PC-3 (cell line): ENCODE measurements at regions not wholly inside any gene's neighbourhood (a gene's known extent, or its start where the extent isn't known, plus 50 kb on each side); places are given as distances from the start of the nearest gene placed in this dataset.

Experiments used
- EZH2 ChIP-seq: fragments of 300-600 bp; sonication (generic); IDR thresholded peaks from one replicate; pipeline ENCODE4 v1.6.1; 2017; ENCODE audit warnings: antibody characterized with exemption, mild to moderate bottlenecking, low read length; ENCODE audit not compliant: unreplicated experiment
- EZH2phosphoT487 ChIP-seq: fragments of 300-600 bp; sonication (generic); IDR thresholded peaks from 2 replicates; pipeline ENCODE4 v1.6.1; 2018; ENCODE audit warnings: mild to moderate bottlenecking, antibody characterized with exemption, low read length, borderline replicate concordance
- TF ChIP-seq, protein P1 (sequence below): fragments of 300-600 bp; sonication (generic); conservative IDR thresholded peaks from 2 replicates; pipeline ENCODE4 v1.5.1; 2017; ENCODE audit warnings: antibody characterized with exemption, low read depth, mild to moderate bottlenecking, low read length

DNA sequence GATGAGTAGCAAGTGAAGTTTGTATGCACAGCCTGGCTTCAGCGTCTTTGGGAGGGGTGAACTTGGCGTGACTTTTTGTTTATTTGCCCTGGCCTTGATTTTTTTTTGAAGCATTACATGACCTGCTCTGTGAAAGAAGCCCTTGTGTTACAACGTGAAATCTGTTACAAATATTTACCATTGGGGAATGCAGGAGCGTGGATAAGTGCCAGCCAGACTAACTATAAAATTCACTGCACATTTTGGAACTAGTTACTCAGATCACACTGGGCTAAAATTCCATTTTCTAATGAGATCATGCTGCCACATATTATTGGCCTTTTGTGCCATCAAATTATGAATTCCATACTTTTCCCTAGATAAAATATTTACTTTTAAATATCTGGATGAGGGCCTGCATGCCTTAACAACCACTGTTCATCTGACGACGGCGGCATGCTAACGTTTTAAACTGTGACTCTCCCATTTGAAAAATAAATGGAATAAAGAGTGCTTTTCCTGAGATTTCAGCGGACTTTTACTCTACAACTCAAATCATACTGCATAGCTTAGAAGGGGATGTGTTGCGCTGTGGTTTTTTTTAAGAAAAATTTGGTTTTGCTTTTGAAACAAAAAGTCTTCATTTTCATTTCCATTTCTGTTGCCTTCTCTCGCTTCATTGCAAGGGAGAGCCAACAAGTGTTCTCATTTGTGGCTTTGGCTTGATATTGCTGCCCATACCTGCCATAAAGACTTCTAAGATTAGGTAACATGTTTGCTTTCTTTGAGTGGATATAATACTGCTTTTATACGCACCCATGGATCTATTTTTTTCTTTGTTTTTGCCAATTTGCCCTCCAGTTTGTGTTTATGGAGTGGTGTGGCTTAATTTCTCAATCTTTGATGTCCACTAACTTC lies 352.2 kb downstream of the TFEC start:
- TF ChIP-seq, protein P1, sequence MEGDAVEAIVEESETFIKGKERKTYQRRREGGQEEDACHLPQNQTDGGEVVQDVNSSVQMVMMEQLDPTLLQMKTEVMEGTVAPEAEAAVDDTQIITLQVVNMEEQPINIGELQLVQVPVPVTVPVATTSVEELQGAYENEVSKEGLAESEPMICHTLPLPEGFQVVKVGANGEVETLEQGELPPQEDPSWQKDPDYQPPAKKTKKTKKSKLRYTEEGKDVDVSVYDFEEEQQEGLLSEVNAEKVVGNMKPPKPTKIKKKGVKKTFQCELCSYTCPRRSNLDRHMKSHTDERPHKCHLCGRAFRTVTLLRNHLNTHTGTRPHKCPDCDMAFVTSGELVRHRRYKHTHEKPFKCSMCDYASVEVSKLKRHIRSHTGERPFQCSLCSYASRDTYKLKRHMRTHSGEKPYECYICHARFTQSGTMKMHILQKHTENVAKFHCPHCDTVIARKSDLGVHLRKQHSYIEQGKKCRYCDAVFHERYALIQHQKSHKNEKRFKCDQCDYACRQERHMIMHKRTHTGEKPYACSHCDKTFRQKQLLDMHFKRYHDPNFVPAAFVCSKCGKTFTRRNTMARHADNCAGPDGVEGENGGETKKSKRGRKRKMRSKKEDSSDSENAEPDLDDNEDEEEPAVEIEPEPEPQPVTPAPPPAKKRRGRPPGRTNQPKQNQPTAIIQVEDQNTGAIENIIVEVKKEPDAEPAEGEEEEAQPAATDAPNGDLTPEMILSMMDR, result no peak
- TF ChIP-seq EZH2phosphoT487 (no peak), EZH2 (no peak)
